Karpas-422 (cell line): ENCODE measurements at regions not wholly inside any gene's neighbourhood (a gene's known extent, or its start where the extent isn't known, plus 50 kb on each side); places are given as distances from the start of the nearest gene placed in this dataset.

Source experiments
- DNase-seq: peaks from one replicate; pipeline ENCODE4 v3.0.0-alpha.2; 2015
- H2AFZ ChIP-seq: fragments of 200-600 bp; sonication (generic); 2 replicates; pipeline ENCODE4 v1.6.1; 2014; ENCODE audit warnings: antibody characterized with exemption, low read length, mixed read lengths
- H3K27ac ChIP-seq: fragments of 200-600 bp; sonication (generic); 2 replicates; pipeline ENCODE4 v1.5.1; 2014; ENCODE audit warnings: mild to moderate bottlenecking, low read length, moderate library complexity
- H3K27me3 ChIP-seq: fragments of 200-600 bp; sonication (generic); 2 replicates; pipeline ENCODE4 v1.6.1; 2014; ENCODE audit warnings: low read length, mixed read lengths
- H3K36me3 ChIP-seq: fragments of 200-600 bp; sonication (generic); 2 replicates; pipeline ENCODE4 v1.6.1; 2014; ENCODE audit warnings: low read length, mixed read lengths; ENCODE audit not compliant: insufficient read depth
- H3K4me1 ChIP-seq: fragments of 200-600 bp; sonication (generic); 2 replicates; pipeline ENCODE4 v1.6.1; 2014; ENCODE audit warnings: mild to moderate bottlenecking, low read length, mixed read lengths
- H3K4me2 ChIP-seq: fragments of 200-600 bp; sonication (generic); 2 replicates; pipeline ENCODE4 v1.6.1; 2014; ENCODE audit warnings: low read length, low read depth, mild to moderate bottlenecking; ENCODE audit not compliant: poor library complexity, severe bottlenecking
- H3K4me3 ChIP-seq: fragments of 200-600 bp; sonication (generic); 2 replicates; pipeline ENCODE4 v1.5.1; 2014; ENCODE audit warnings: mild to moderate bottlenecking, antibody characterized with exemption, low read length, mixed read lengths
- H3K79me2 ChIP-seq: fragments of 200-600 bp; sonication (generic); 2 replicates; pipeline ENCODE4 v1.6.1; 2014; ENCODE audit warnings: mild to moderate bottlenecking, low read length, mixed read lengths
- H3K9ac ChIP-seq: fragments of 200-600 bp; sonication (generic); 2 replicates; pipeline ENCODE4 v1.6.0; 2014; ENCODE audit warnings: low read length
- H3K9me2 ChIP-seq: fragments of 200-600 bp; sonication (generic), shearing (Covaris generic); replicated peaks from 2 replicates; pipeline ENCODE4 v1.6.0; 2014; ENCODE audit warnings: mild to moderate bottlenecking, low read length, moderate library complexity; ENCODE audit not compliant: insufficient read depth
- H3K9me3 ChIP-seq: fragments of 300-700, 200-600 bp; sonication (generic); 2 replicates; pipeline ENCODE4 v1.6.1; 2014; ENCODE audit warnings: low read length, mixed read lengths
- H4K20me1 ChIP-seq: fragments of 200-600 bp; sonication (generic); 2 replicates; pipeline ENCODE4 v1.6.1; 2014; ENCODE audit warnings: mild to moderate bottlenecking, antibody characterized with exemption, low read length, low read depth; ENCODE audit not compliant: insufficient read depth

GRCh38 chr15:37813306-37813705 is 121.1 kb upstream of the TMCO5A start:
- DNase-seq, result no peak
- no peak overlapping the region for H2AFZ ChIP-seq
- H3K36me3 ChIP-seq, result no peaks in the 10 kb centered on the region
- no peaks in the 10 kb centered on the region for H4K20me1 ChIP-seq
- no peak overlapping the region for H3K27ac ChIP-seq
- H3K4me3 ChIP-seq, result no peak overlapping the region
- H3K27me3 ChIP-seq, result no peaks in the 10 kb centered on the region
- H3K79me2 ChIP-seq, result no peaks in the 10 kb centered on the region
- H3K9ac ChIP-seq, result no peak overlapping the region
- no peaks in the 10 kb centered on the region for H3K4me1 ChIP-seq
- no peak overlapping the region for H3K4me2 ChIP-seq
- H3K9me2 ChIP-seq, result no peaks in the 10 kb centered on the region
- no peaks in the 10 kb centered on the region for H3K9me3 ChIP-seq

DNA sequence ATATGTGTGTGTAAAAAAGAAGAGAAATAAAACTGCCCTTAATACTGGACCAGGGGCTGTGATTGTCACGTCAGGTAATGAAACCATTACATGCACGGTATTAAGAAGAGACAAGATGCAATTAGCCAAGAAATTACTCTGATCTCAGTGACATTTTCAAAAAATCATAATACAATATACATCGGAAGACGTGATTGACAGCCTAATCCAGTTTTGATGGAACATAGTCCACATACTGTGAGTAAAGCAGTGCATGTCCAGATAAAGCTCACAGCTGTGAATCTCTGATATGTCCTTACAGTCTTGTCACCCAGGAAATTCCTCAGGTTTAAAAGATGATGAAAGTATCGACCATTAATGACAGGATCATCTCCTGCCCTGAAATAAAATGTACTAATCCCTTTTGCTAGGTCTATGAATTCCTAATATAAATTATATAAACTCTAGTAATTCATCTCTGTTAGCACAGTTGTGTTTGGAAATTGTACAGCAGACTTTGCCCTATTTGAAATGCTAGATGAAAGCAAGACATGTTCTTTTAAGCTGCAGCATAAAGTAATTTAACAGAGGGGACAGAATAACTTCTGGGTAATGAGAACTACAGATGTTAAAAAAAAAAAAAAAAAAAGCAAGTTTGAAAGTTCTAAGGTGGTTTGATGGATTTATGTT is 119.5 kb upstream of the TMCO5A start:
- Histone ChIP-seq H2AFZ (no peak overlapping the region), H3K4me1 (no peaks in the 10 kb centered on the region), H3K9me2 (no peaks in the 10 kb centered on the region), H3K4me2 (no peak overlapping the region), H3K36me3 (no peaks in the 10 kb centered on the region), H3K9ac (no peak overlapping the region), H3K9me3 (no peaks in the 10 kb centered on the region), H3K27ac (no peak overlapping the region), H4K20me1 (no peaks in the 10 kb centered on the region), H3K27me3 (no peaks in the 10 kb centered on the region), H3K4me3 (no peak overlapping the region), H3K79me2 (no peaks in the 10 kb centered on the region)
- DNase-seq, result no peak

GRCh38 chr15:37818152-37818677 is 116.2 kb upstream of the TMCO5A start:
- H3K9ac ChIP-seq, result no peak overlapping the region
- no peaks in the 10 kb centered on the region for H3K4me1 ChIP-seq
- H2AFZ ChIP-seq, result no peak overlapping the region
- no peaks in the 10 kb centered on the region for H3K79me2 ChIP-seq
- DNase-seq, result no peak
- H3K9me2 ChIP-seq, result no peaks in the 10 kb centered on the region
- H3K4me2 ChIP-seq, result no peak overlapping the region
- H3K27me3 ChIP-seq, result no peaks in the 10 kb centered on the region
- no peak overlapping the region for H3K4me3 ChIP-seq
- H4K20me1 ChIP-seq, result no peaks in the 10 kb centered on the region
- no peaks in the 10 kb centered on the region for H3K9me3 ChIP-seq
- H3K27ac ChIP-seq, result no peak overlapping the region
- H3K36me3 ChIP-seq, result no peaks in the 10 kb centered on the region

DNA sequence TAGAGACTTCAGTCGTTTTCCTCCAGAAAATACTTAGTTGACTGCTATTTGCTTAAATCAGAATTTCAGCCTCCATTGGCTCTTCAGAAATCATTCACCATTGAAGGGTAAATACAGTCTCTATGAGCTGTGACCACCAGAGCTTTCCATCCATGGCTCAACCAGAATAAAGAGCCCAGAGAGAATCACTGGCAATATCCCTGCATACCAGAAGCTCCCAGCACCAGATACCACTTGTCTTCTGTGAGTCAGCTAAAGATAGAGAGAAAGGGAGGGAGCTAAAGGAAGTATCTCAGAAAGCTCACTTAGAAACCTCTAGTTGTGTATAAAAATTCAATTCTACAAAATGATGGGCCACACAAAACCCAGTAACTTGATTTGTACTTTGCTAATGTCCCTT is 115.2 kb upstream of the TMCO5A start:
- H3K9ac ChIP-seq, result no peak overlapping the region
- H3K4me1 ChIP-seq, result no peaks in the 10 kb centered on the region
- H3K36me3 ChIP-seq, result no peaks in the 10 kb centered on the region
- no peaks in the 10 kb centered on the region for H3K9me3 ChIP-seq
- H3K9me2 ChIP-seq, result no peaks in the 10 kb centered on the region
- no peaks in the 10 kb centered on the region for H4K20me1 ChIP-seq
- no peak overlapping the region for H3K4me2 ChIP-seq
- H3K79me2 ChIP-seq, result no peaks in the 10 kb centered on the region
- DNase-seq, result no peak
- H3K27me3 ChIP-seq, result no peaks in the 10 kb centered on the region
- no peak overlapping the region for H3K4me3 ChIP-seq
- H2AFZ ChIP-seq, result no peak overlapping the region
- H3K27ac ChIP-seq, result no peak overlapping the region

- Histone ChIP-seq H3K9me2 (no peaks in the 10 kb centered on the region), H3K27me3 (no peaks in the 10 kb centered on the region)
These were observed 113.9 kb upstream of the TMCO5A start for GRCh38 chr15:37820380-37821128.

GRCh38 chr15:37823601-37824275 is 110.7 kb upstream of the TMCO5A start:
- H3K9me2 ChIP-seq, result no peaks in the 10 kb centered on the region
- no peak overlapping the region for H3K27ac ChIP-seq
- H3K4me2 ChIP-seq, result no peak overlapping the region
- H3K27me3 ChIP-seq, result no peaks in the 10 kb centered on the region; the same call in 1 of the 2 replicates
- no peak for DNase-seq
- no peak overlapping the region for H3K9ac ChIP-seq
- no peak overlapping the region for H2AFZ ChIP-seq
- H4K20me1 ChIP-seq, result no peaks in the 10 kb centered on the region
- H3K4me3 ChIP-seq, result no peak overlapping the region
- no peaks in the 10 kb centered on the region for H3K36me3 ChIP-seq
- H3K4me1 ChIP-seq, result no peaks in the 10 kb centered on the region
- H3K9me3 ChIP-seq, result no peaks in the 10 kb centered on the region
- no peaks in the 10 kb centered on the region for H3K79me2 ChIP-seq

More at GRCh38 chr15:37820380-37821128, 113.9 kb upstream of the TMCO5A start:
- no peaks in the 10 kb centered on the region for H3K36me3 ChIP-seq
- DNase-seq, result no peak
- H3K4me1 ChIP-seq, result no peaks in the 10 kb centered on the region
- H3K9me3 ChIP-seq, result no peaks in the 10 kb centered on the region
- no peak overlapping the region for H3K4me2 ChIP-seq
- H3K4me3 ChIP-seq, result no peak overlapping the region
- no peak overlapping the region for H2AFZ ChIP-seq
- H3K27ac ChIP-seq, result no peak overlapping the region
- H4K20me1 ChIP-seq, result no peaks in the 10 kb centered on the region
- no peaks in the 10 kb centered on the region for H3K79me2 ChIP-seq
- H3K9ac ChIP-seq, result no peak overlapping the region

DNA sequence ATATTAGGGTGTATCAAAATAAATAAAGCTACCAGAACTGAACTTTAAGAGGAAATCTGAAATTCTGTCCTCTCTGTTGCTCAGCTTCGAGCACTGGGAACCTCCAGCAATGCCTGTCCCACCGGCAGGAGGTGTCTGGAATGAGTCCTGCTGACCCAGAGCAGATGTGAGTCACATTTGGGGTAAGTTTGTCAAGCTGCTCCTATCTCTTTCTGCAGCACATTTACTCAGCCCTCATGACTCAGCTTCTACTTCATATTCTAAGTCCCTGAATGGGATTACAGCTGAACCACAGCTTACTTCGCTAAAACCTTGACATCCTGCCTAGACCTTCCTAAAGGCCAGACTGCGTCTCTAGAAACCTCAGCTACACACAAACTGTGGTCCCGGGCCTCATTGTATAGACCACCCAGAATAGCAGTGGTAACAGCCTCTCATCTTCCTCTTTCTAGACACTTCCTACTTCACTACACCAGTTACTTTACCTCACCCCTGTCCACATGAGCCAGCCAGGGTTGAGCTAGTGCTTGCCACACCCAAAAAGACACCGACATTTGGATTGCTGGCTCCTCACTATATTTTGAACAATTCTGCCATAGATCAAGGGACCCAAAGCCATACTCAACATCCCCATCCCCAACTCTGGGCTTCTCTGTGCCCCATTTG is 109.6 kb upstream of the TMCO5A start:
- Histone ChIP-seq H3K9me2 (no peaks in the 10 kb centered on the region), H3K36me3 (no peaks in the 10 kb centered on the region), H3K9me3 (no peaks in the 10 kb centered on the region), H3K9ac (no peak overlapping the region), H3K4me3 (no peak overlapping the region), H3K27ac (no peak overlapping the region), H2AFZ (no peak overlapping the region), H4K20me1 (no peaks in the 10 kb centered on the region), H3K4me2 (no peak overlapping the region), H3K27me3 (no peaks in the 10 kb centered on the region; the same call in 1 of the 2 replicates), H3K79me2 (no peaks in the 10 kb centered on the region), H3K4me1 (no peaks in the 10 kb centered on the region)
- no peak for DNase-seq

- no peak overlapping the region for H3K9ac ChIP-seq
- H3K27ac ChIP-seq, result no peak overlapping the region
- H3K9me3 ChIP-seq, result no peaks in the 10 kb centered on the region
- H3K4me1 ChIP-seq, result no peaks in the 10 kb centered on the region
- H4K20me1 ChIP-seq, result no peaks in the 10 kb centered on the region
- H3K4me3 ChIP-seq, result no peak overlapping the region
- no peaks in the 10 kb centered on the region for H3K36me3 ChIP-seq
- no peaks in the 10 kb centered on the region for H3K27me3 ChIP-seq
- DNase-seq, result no peak
- H3K9me2 ChIP-seq, result no peaks in the 10 kb centered on the region
- no peak overlapping the region for H2AFZ ChIP-seq
- H3K4me2 ChIP-seq, result no peak overlapping the region
- no peaks in the 10 kb centered on the region for H3K79me2 ChIP-seq
These were observed 97.2 kb upstream of the TMCO5A start for GRCh38 chr15:37837276-37837675.
